Osteoblast (primary cell): ENCODE measurements at regions not wholly inside any gene's neighbourhood (a gene's known extent, or its start where the extent isn't known, plus 50 kb on each side); places are given as distances from the start of the nearest gene placed in this dataset.
"Not testable (repeated sequence)": the region's sequence is repeated elsewhere in the genome, so short reads cannot be mapped to it uniquely, and the experiment has no call there.

Experiments used
- DNase-seq: peaks from one replicate; pipeline ENCODE4 v3.0.0; 2011; ENCODE audit warnings: low spot score, mixed read lengths; ENCODE audit not compliant: insufficient read length; ENCODE audit errors: missing footprints
- H2AFZ ChIP-seq: 2 replicates; pipeline ENCODE4 v1.6.0; 2011; ENCODE audit warnings: mild to moderate bottlenecking, low read length
- H3K27ac ChIP-seq: 2 replicates; pipeline ENCODE4 v1.5.1; 2011; ENCODE audit warnings: mild to moderate bottlenecking, low read depth, low read length, moderate library complexity
- H3K27me3 ChIP-seq: 2 replicates; pipeline ENCODE4 v1.6.0; 2012; ENCODE audit warnings: mild to moderate bottlenecking, control low read depth, inconsistent platforms, low read length, moderate library complexity; ENCODE audit not compliant: insufficient read depth
- H3K36me3 ChIP-seq: 2 replicates; pipeline ENCODE4 v1.5.1; 2011; ENCODE audit warnings: mild to moderate bottlenecking, low read length, control low read depth, moderate library complexity; ENCODE audit not compliant: insufficient read depth
- H3K4me1 ChIP-seq: 2 replicates; pipeline ENCODE4 v1.5.1; 2011; ENCODE audit warnings: mild to moderate bottlenecking, low read length, control low read depth, moderate library complexity; ENCODE audit not compliant: insufficient read depth
- H3K4me2 ChIP-seq: 2 replicates; pipeline ENCODE4 v1.6.0; 2011; ENCODE audit warnings: mild to moderate bottlenecking, low read length; ENCODE audit not compliant: insufficient read depth
- H3K4me3 ChIP-seq: fragments of 200-600 bp; sonication (generic); 3 replicates; pipeline ENCODE4 v1.5.1; 2012; ENCODE audit warnings: mild to moderate bottlenecking, low read length, inconsistent platforms; ENCODE audit not compliant: insufficient read depth
- H3K79me2 ChIP-seq: 2 replicates; pipeline ENCODE4 v1.6.0; 2012; ENCODE audit warnings: mild to moderate bottlenecking, low read length, control low read depth, inconsistent platforms; ENCODE audit not compliant: insufficient read depth
- H3K9me3 ChIP-seq: 2 replicates; pipeline ENCODE4 v1.5.1; 2011; ENCODE audit warnings: low read depth, low read length, control low read depth
- H4K20me1 ChIP-seq: 2 replicates; pipeline ENCODE4 v1.6.0; 2012; ENCODE audit warnings: mild to moderate bottlenecking, low read length, control low read depth; ENCODE audit not compliant: insufficient read depth
- CTCF ChIP-seq: IDR thresholded peaks from 2 replicates; pipeline ENCODE4 v1.5.1; 2011; ENCODE audit warnings: mild to moderate bottlenecking, low read depth, low read length, moderate library complexity; ENCODE audit errors: extremely low read depth

GRCh38 chr3:20930034-20930433, 744.0 kb upstream of the SGO1 start:
- no peak for TF ChIP-seq CTCF
- no peak for DNase-seq
- H3K79me2 ChIP-seq: no peaks in the 10 kb centered on the region

GRCh38 chr3:20924646-20925385, 738.8 kb upstream of the SGO1 start:
- no peak for TF ChIP-seq CTCF
- no peak overlapping the region for H2AFZ ChIP-seq

More at GRCh38 chr3:20930034-20930433, 744.0 kb upstream of the SGO1 start:
- Histone ChIP-seq H3K36me3 (no peaks in the 10 kb centered on the region), H3K4me3 (no peak overlapping the region), H4K20me1 (no peaks in the 10 kb centered on the region), H3K9me3 (peaks cover 2% of the 10 kb centered on the region), H3K27ac (no peak overlapping the region), H3K27me3 (no peaks in the 10 kb centered on the region), H2AFZ (no peak overlapping the region), H3K4me1 (no peaks in the 10 kb centered on the region), H3K4me2 (no peak overlapping the region)

GRCh38 chr3:20921112-20921511, 735.1 kb upstream of the SGO1 start:
- not testable (repeated sequence) for H2AFZ ChIP-seq, H4K20me1 ChIP-seq, H3K4me1 ChIP-seq, H3K27ac ChIP-seq, H3K9me3 ChIP-seq, H3K79me2 ChIP-seq, H3K4me3 ChIP-seq, H3K27me3 ChIP-seq, H3K36me3 ChIP-seq, H3K4me2 ChIP-seq
- peak; percentile 1 for DNase-seq

More at GRCh38 chr3:20924646-20925385, 738.8 kb upstream of the SGO1 start:
- Histone ChIP-seq H3K36me3 (no peaks in the 10 kb centered on the region), H3K9me3 (no peaks in the 10 kb centered on the region), H3K27me3 (no peaks in the 10 kb centered on the region), H3K4me1 (no peaks in the 10 kb centered on the region), H3K4me3 (no peak overlapping the region), H4K20me1 (no peaks in the 10 kb centered on the region), H3K27ac (no peak overlapping the region), H3K79me2 (no peaks in the 10 kb centered on the region), H3K4me2 (no peak overlapping the region)
- DNase-seq: no peak

GRCh38 chr3:20916951-20917606, 731.1 kb upstream of the SGO1 start:
- Histone ChIP-seq H3K27me3 (no peaks in the 10 kb centered on the region), H3K27ac (no peak overlapping the region), H3K79me2 (no peaks in the 10 kb centered on the region), H3K4me2 (no peak overlapping the region), H3K9me3 (no peaks in the 10 kb centered on the region), H4K20me1 (no peaks in the 10 kb centered on the region), H3K4me1 (no peaks in the 10 kb centered on the region), H3K4me3 (no peak overlapping the region), H2AFZ (no peak overlapping the region), H3K36me3 (no peaks in the 10 kb centered on the region)
- no peak for TF ChIP-seq CTCF
- DNase-seq: no peak
